ENCODE measurements at regions not wholly inside any gene's neighbourhood (a gene's known extent, or its start where the extent isn't known, plus 50 kb on each side); places are given as distances from the start of the nearest gene placed in this dataset.

DNA sequence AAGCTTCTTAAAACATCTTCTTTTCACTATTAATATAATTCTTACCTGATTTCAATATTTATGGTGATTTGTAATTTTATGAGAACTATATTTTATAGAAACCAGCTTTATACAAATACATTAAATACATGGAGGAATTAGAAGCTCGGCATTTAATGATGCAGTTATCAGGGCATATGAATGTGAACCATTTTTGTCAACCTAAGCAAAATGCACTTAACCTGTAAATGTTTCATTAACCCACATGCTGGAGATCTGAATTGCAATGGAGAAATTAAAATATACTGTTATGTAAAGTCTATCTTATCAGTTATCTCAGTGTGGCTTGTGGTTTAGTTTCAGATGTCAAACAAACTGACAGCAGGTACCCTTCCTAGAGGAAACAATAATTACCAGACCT lies 63.2 kb upstream of the CDH12 start:
- in situ Hi-C loops (cut with HindIII; ENCODE audit: low pct_unique_long_range_greater_than_20kb, low sequenced_read_pairs), result no loop called here
- no peak for DNase-seq (ENCODE audit: low read depth in 1 of 2, low spot score in 1 of 2)
- TF ChIP-seq JUND (IDR thresholded peaks at IDR 0.05; ENCODE audit: low read depth), result no peak

GRCh38 chr5:22911019-22911418 lies 57.9 kb upstream of the CDH12 start:
- DNase-seq (ENCODE audit: low read depth in 1 of 2, low spot score in 1 of 2), result no peak
- in situ Hi-C loops (cut with HindIII; ENCODE audit: low pct_unique_long_range_greater_than_20kb, low sequenced_read_pairs), result no loop called here
- no peak for TF ChIP-seq JUND (IDR thresholded peaks at IDR 0.05; ENCODE audit: low read depth)

- no peak for DNase-seq (ENCODE audit: low read depth in 1 of 2, low spot score in 1 of 2)
- TF ChIP-seq JUND (IDR thresholded peaks at IDR 0.05; ENCODE audit: low read depth), result no peak
- in situ Hi-C loops (cut with HindIII; ENCODE audit: low pct_unique_long_range_greater_than_20kb, low sequenced_read_pairs), result no loop called here
These were observed 57.4 kb upstream of the CDH12 start for GRCh38 chr5:22910523-22910922.

GRCh38 chr5:22908586-22908985 lies 55.4 kb upstream of the CDH12 start:
- TF ChIP-seq JUND (IDR thresholded peaks at IDR 0.05; ENCODE audit: low read depth), result no peak
- no peak for DNase-seq (ENCODE audit: low read depth in 1 of 2, low spot score in 1 of 2)
- in situ Hi-C loops (cut with HindIII; ENCODE audit: low pct_unique_long_range_greater_than_20kb, low sequenced_read_pairs), result no loop called here

DNA sequence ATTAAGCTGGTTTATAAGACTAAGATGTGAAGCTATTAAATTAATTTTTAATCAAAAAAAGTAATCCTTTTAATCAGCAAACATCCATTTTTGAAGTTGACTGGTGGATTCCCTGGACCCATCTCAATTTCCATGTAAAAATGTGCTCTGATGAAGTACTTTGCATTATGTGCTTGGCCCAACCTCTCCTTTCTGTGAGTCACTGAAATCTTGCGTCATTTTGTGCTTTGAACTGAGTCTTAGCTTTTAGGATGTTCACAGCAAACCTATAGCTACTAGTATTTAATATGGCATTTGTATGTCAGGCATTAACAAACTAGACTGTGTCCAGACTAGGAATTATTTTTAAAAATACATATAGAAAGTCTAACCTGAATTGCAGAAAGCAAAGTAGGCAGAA lies 55.0 kb upstream of the CDH12 start:
- no peak for TF ChIP-seq JUND (IDR thresholded peaks at IDR 0.05; ENCODE audit: low read depth)
- in situ Hi-C loops (cut with HindIII; ENCODE audit: low pct_unique_long_range_greater_than_20kb, low sequenced_read_pairs), result no loop called here
- DNase-seq (ENCODE audit: low read depth in 1 of 2, low spot score in 1 of 2), result no peak
